Smooth muscle cell (in vitro differentiated cells): ENCODE measurements at regions not wholly inside any gene's neighbourhood (a gene's known extent, or its start where the extent isn't known, plus 50 kb on each side); places are given as distances from the start of the nearest gene placed in this dataset.

Experiments
- DNase-seq: peaks from one replicate; lab custom pipeline; 2025; ENCODE audit not compliant: unreplicated experiment; lab: John Stamatoyannopoulos, UW
- H2AFZ ChIP-seq: fragments of 200-600 bp; sonication (generic); 2 replicates; pipeline ENCODE4 v1.6.0; 2016; ENCODE audit warnings: antibody characterized with exemption, low read depth, mild to moderate bottlenecking
- H3F3A ChIP-seq: fragments of 200-600 bp; sonication (generic); 2 replicates; pipeline ENCODE4 v1.6.0; 2017; ENCODE audit warnings: antibody characterized with exemption, low read depth
- H3K27ac ChIP-seq: fragments of 200-600 bp; sonication (generic); 2 replicates; pipeline ENCODE4 v1.5.1; 2016; ENCODE audit warnings: low read depth, mild to moderate bottlenecking
- H3K27me3 ChIP-seq: fragments of 200-600 bp; sonication (generic); 2 replicates; pipeline ENCODE4 v1.6.1; 2016; ENCODE audit warnings: low read depth, mild to moderate bottlenecking
- H3K36me3 ChIP-seq: fragments of 200-600 bp; sonication (generic); 2 replicates; pipeline ENCODE4 v1.5.1; 2016; ENCODE audit warnings: low read depth
- H3K4me1 ChIP-seq: fragments of 200-600 bp; sonication (generic); 2 replicates; pipeline ENCODE4 v1.5.1; 2016; ENCODE audit warnings: low read depth
- H3K4me2 ChIP-seq: fragments of 200-600 bp; sonication (generic); 2 replicates; pipeline ENCODE4 v1.6.0; 2016; ENCODE audit warnings: mild to moderate bottlenecking
- H3K4me3 ChIP-seq: fragments of 200-600 bp; sonication (generic); 2 replicates; pipeline ENCODE4 v1.5.1; 2016; ENCODE audit warnings: mild to moderate bottlenecking
- H3K79me2 ChIP-seq: fragments of 200-600 bp; sonication (generic); 2 replicates; pipeline ENCODE4 v1.6.0; 2016; ENCODE audit warnings: low read depth, mild to moderate bottlenecking
- H3K9ac ChIP-seq: fragments of 200-600 bp; sonication (generic); 2 replicates; pipeline ENCODE4 v1.6.0; 2016; ENCODE audit warnings: low read depth
- H3K9me3 ChIP-seq: fragments of 200-600 bp; sonication (generic); replicated peaks from 2 replicates; pipeline ENCODE4 v1.5.1; 2016; ENCODE audit warnings: low read depth
- H4K20me1 ChIP-seq: fragments of 200-600 bp; sonication (generic); 2 replicates; pipeline ENCODE4 v1.6.0; 2016; ENCODE audit warnings: low read depth
- WGBS: methylation state at CpG from one replicate; pipeline ENCODE4 v1.1.7; 2016; ENCODE audit warnings: low lambda C conversion rate; 5-methylcytosine and 5-hydroxymethylcytosine counted together
- TF ChIP-seq, protein P1 (sequence below): fragments of 200-600 bp; sonication (generic); IDR thresholded peaks from 2 replicates; pipeline ENCODE4 v1.5.1; 2017; ENCODE audit warnings: borderline replicate concordance, mild to moderate bottlenecking, antibody characterized with exemption; ENCODE audit not compliant: insufficient read depth, poor library complexity, severe bottlenecking

DNA sequence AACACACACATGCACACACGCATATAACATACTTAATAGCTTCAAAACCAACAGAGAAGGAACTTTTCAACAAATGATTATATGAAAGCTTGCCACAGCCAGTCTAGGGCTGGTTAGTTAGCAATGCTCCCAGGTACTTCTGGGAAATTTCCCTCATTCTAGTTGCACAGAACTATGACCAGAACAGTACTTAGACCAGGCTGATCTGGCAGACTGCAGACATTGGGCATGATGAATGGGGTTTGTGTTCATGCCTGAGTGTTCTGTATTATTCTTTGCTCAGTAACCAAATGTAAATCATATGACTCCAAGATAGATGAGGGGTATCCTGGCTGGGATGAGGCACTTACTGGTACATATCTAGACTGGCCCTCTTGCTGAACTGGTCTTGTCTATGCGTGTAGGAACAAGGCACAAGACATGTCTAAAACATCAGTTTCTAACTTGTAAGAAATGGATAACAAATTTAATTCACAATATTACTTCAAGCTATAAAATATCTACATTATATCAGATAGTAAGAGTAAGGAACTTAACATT lies 50.3 kb upstream of the GEMIN8 start:
- TF ChIP-seq, protein P1, sequence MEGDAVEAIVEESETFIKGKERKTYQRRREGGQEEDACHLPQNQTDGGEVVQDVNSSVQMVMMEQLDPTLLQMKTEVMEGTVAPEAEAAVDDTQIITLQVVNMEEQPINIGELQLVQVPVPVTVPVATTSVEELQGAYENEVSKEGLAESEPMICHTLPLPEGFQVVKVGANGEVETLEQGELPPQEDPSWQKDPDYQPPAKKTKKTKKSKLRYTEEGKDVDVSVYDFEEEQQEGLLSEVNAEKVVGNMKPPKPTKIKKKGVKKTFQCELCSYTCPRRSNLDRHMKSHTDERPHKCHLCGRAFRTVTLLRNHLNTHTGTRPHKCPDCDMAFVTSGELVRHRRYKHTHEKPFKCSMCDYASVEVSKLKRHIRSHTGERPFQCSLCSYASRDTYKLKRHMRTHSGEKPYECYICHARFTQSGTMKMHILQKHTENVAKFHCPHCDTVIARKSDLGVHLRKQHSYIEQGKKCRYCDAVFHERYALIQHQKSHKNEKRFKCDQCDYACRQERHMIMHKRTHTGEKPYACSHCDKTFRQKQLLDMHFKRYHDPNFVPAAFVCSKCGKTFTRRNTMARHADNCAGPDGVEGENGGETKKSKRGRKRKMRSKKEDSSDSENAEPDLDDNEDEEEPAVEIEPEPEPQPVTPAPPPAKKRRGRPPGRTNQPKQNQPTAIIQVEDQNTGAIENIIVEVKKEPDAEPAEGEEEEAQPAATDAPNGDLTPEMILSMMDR: no peak
- WGBS: 66% methylated on average over 2 of the region's 2 CpGs
- no peak overlapping the region for H2AFZ ChIP-seq
- H3K36me3 ChIP-seq: no peaks in the 10 kb centered on the region
- no peak overlapping the region for H3K4me2 ChIP-seq
- H4K20me1 ChIP-seq: no peaks in the 10 kb centered on the region
- H3K4me1 ChIP-seq: no peaks in the 10 kb centered on the region
- no peaks in the 10 kb centered on the region for H3K27me3 ChIP-seq
- no peak overlapping the region for H3K27ac ChIP-seq
- H3K4me3 ChIP-seq: no peak overlapping the region
- no peaks in the 10 kb centered on the region for H3K79me2 ChIP-seq
- H3K9me3 ChIP-seq: no peaks in the 10 kb centered on the region
- DNase-seq: no peak
- H3K9ac ChIP-seq: no peak overlapping the region
- no peaks in the 10 kb centered on the region for H3F3A ChIP-seq
